ENCODE measurements at regions not wholly inside any gene's neighbourhood (a gene's known extent, or its start where the extent isn't known, plus 50 kb on each side); places are given as distances from the start of the nearest gene placed in this dataset.

DNA sequence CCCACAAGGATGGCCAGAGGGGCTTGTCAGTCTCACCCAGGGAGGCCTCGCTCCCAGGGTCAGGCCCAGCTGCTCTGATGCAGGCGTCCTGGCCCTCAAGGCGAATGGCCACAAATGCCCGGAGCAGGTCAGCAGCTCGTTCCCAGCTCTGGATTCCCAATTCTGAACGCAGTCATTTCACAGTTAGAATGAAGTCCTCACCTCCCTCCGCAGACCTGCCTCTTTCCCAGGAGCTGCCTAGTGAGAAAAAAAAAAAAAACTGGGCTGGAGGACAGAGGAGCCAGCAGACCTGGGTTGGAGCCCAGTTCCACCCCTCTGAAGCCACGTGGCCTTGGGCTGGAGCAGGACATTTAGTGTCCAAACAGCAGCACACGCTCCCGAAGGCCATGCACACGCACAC lies 62.2 kb upstream of the DIO3 start:
- Histone ChIP-seq H3K36me3 (ENCODE audit: control insufficient read depth in 2 of 2, extremely low read depth in 1 of 2, insufficient read depth in 1 of 2, low read length in 1 of 2) (no peaks in the 10 kb centered on the region), H3K4me3 (ENCODE audit: control insufficient read depth in 1 of 2, extremely low read depth in 1 of 2, low read length in 1 of 2) (no peak overlapping the region), H3K27me3 (replicated peaks in 1 of 2; ENCODE audit: control insufficient read depth in 2 of 2, extremely low read depth in 1 of 2, insufficient read depth in 2 of 2, low read length in 1 of 2) (peaks cover 0 to 59% of the 10 kb centered on the region in 2 experiments), H3K4me1 (ENCODE audit: control insufficient read depth in 1 of 2, extremely low read depth in 1 of 2, insufficient read depth in 2 of 2, low read length in 2 of 2) (no peaks in the 10 kb centered on the region), H3K27ac (ENCODE audit: low read length) (no peak overlapping the region), H3K9me3 (no peaks in the 10 kb centered on the region)
- ATAC-seq (replicated peaks in 1 of 4), result no peak
- Mint-ChIP-seq H3K4me3 (no peak overlapping the region), H3K4me1 (no peaks in the 10 kb centered on the region), H3K27me3 (peaks cover 28 to 61% of the 10 kb centered on the region in 2 donors), H3K36me3 (no peaks in the 10 kb centered on the region), H3K9me3 (no peaks in the 10 kb centered on the region), H3K27ac (no peak overlapping the region)
- 51% methylated on average over 6 of the region's 11 CpGs for WGBS (ENCODE audit: insufficient coverage)
- POLR2A ChIA-PET, result no interaction called here
- CTCF ChIA-PET, result no interaction called here
- peak in 1 of 35 experiments; percentile 5 for DNase-seq

GRCh38 chr14:101499513-101499912 lies 61.8 kb upstream of the DIO3 start:
- 97% methylated on average over 5 of the region's 10 CpGs for WGBS (ENCODE audit: insufficient coverage)
- ATAC-seq (replicated peaks in 1 of 4), result no peak
- no peak overlapping the region for H3K4me3 Mint-ChIP-seq

GRCh38 chr14:101500061-101500460 lies 61.2 kb upstream of the DIO3 start:
- ATAC-seq (replicated peaks in 1 of 4), result no peak
- POLR2A ChIA-PET, result no interaction called here

More at GRCh38 chr14:101499513-101499912, 61.8 kb upstream of the DIO3 start:
- no peak overlapping the region for H3K4me3 ChIP-seq (ENCODE audit: control insufficient read depth in 1 of 2, extremely low read depth in 1 of 2, low read length in 1 of 2)
- no peaks in the 10 kb centered on the region for H3K4me1 Mint-ChIP-seq
- peaks cover 0 to 59% of the 10 kb centered on the region in 2 experiments for H3K27me3 ChIP-seq (replicated peaks in 1 of 2; ENCODE audit: control insufficient read depth in 2 of 2, extremely low read depth in 1 of 2, insufficient read depth in 2 of 2, low read length in 1 of 2)
- POLR2A ChIA-PET, result no interaction called here
- H3K9me3 Mint-ChIP-seq, result no peaks in the 10 kb centered on the region
- H3K36me3 Mint-ChIP-seq, result no peaks in the 10 kb centered on the region
- H3K27ac ChIP-seq (ENCODE audit: low read length), result no peak overlapping the region
- no peaks in the 10 kb centered on the region for H3K36me3 ChIP-seq (ENCODE audit: control insufficient read depth in 2 of 2, extremely low read depth in 1 of 2, insufficient read depth in 1 of 2, low read length in 1 of 2)
- H3K27me3 Mint-ChIP-seq, result peaks cover 28 to 61% of the 10 kb centered on the region in 2 donors
- CTCF ChIA-PET, result no interaction called here
- DNase-seq, result no peak
- H3K4me1 ChIP-seq (ENCODE audit: control insufficient read depth in 1 of 2, extremely low read depth in 1 of 2, insufficient read depth in 2 of 2, low read length in 2 of 2), result no peaks in the 10 kb centered on the region
- no peak overlapping the region for H3K27ac Mint-ChIP-seq
- no peaks in the 10 kb centered on the region for H3K9me3 ChIP-seq

GRCh38 chr14:101500681-101501080 lies 60.6 kb upstream of the DIO3 start:
- ChIA-PET POLR2A (no interaction called here), CTCF (interaction anchor here in 1 of 2 donors (0.6 kb wide), 1 partner anchor 1086 kb away, joined by 3 read pairs; no protein-coding TSS in a partner anchor)
- H3K36me3 ChIP-seq (ENCODE audit: control insufficient read depth in 2 of 2, extremely low read depth in 1 of 2, insufficient read depth in 1 of 2, low read length in 1 of 2), result no peaks in the 10 kb centered on the region
- H3K27ac ChIP-seq (ENCODE audit: low read length), result no peak overlapping the region
- Mint-ChIP-seq H3K27ac (no peak overlapping the region), H3K27me3 (peaks cover 24 to 53% of the 10 kb centered on the region in 2 donors), H3K4me3 (no peak overlapping the region), H3K9me3 (no peaks in the 10 kb centered on the region), H3K4me1 (no peaks in the 10 kb centered on the region), H3K36me3 (no peaks in the 10 kb centered on the region)
- WGBS (ENCODE audit: insufficient coverage), result 62% methylated on average over 2 of the region's 4 CpGs
- H3K9me3 ChIP-seq, result no peaks in the 10 kb centered on the region
- H3K27me3 ChIP-seq (replicated peaks in 1 of 2; ENCODE audit: control insufficient read depth in 2 of 2, extremely low read depth in 1 of 2, insufficient read depth in 2 of 2, low read length in 1 of 2), result peaks cover 0 to 63% of the 10 kb centered on the region in 2 experiments
- H3K4me1 ChIP-seq (ENCODE audit: control insufficient read depth in 1 of 2, extremely low read depth in 1 of 2, insufficient read depth in 2 of 2, low read length in 2 of 2), result no peaks in the 10 kb centered on the region
- ATAC-seq (replicated peaks in 1 of 4) (no peak), DNase-seq (peak in 1 of 35 experiments; percentile 5)
- no peak overlapping the region for H3K4me3 ChIP-seq (ENCODE audit: control insufficient read depth in 1 of 2, extremely low read depth in 1 of 2, low read length in 1 of 2)

More at GRCh38 chr14:101500061-101500460, 61.2 kb upstream of the DIO3 start:
- H3K36me3 ChIP-seq (ENCODE audit: control insufficient read depth in 2 of 2, extremely low read depth in 1 of 2, insufficient read depth in 1 of 2, low read length in 1 of 2), result no peaks in the 10 kb centered on the region
- Mint-ChIP-seq H3K4me1 (no peaks in the 10 kb centered on the region), H3K27me3 (peaks cover 27 to 57% of the 10 kb centered on the region in 2 donors), H3K4me3 (no peak overlapping the region), H3K27ac (no peak overlapping the region), H3K36me3 (no peaks in the 10 kb centered on the region), H3K9me3 (no peaks in the 10 kb centered on the region)
- no peak overlapping the region for H3K4me3 ChIP-seq (ENCODE audit: control insufficient read depth in 1 of 2, extremely low read depth in 1 of 2, low read length in 1 of 2)
- H3K4me1 ChIP-seq (ENCODE audit: control insufficient read depth in 1 of 2, extremely low read depth in 1 of 2, insufficient read depth in 2 of 2, low read length in 2 of 2), result no peaks in the 10 kb centered on the region
- no peaks in the 10 kb centered on the region for H3K9me3 ChIP-seq
- WGBS (ENCODE audit: insufficient coverage), result 70% methylated on average over 2 of the region's 7 CpGs
- peaks cover 0 to 57% of the 10 kb centered on the region in 2 experiments for H3K27me3 ChIP-seq (replicated peaks in 1 of 2; ENCODE audit: control insufficient read depth in 2 of 2, extremely low read depth in 1 of 2, insufficient read depth in 2 of 2, low read length in 1 of 2)
- CTCF ChIA-PET, result interaction anchor here in 1 of 2 donors (0.6 kb wide), 1 partner anchor 1085 kb away, joined by 3 read pairs; no protein-coding TSS in a partner anchor
- no peak overlapping the region for H3K27ac ChIP-seq (ENCODE audit: low read length)
- DNase-seq, result peak in 1 of 35 experiments; percentile 5

GRCh38 chr14:101501341-101501740 lies 60.0 kb upstream of the DIO3 start:
- Mint-ChIP-seq H3K9me3 (no peaks in the 10 kb centered on the region), H3K4me1 (no peaks in the 10 kb centered on the region), H3K4me3 (no peak overlapping the region), H3K27ac (no peak overlapping the region), H3K27me3 (peaks cover 24 to 50% of the 10 kb centered on the region in 2 donors), H3K36me3 (no peaks in the 10 kb centered on the region)
- H3K9me3 ChIP-seq, result no peaks in the 10 kb centered on the region
- DNase-seq (peak in 1 of 35 experiments; percentile 4), ATAC-seq (replicated peaks in 1 of 4) (no peak)
- CTCF ChIA-PET, result no interaction called here
- H3K36me3 ChIP-seq (ENCODE audit: control insufficient read depth in 2 of 2, extremely low read depth in 1 of 2, insufficient read depth in 1 of 2, low read length in 1 of 2), result no peaks in the 10 kb centered on the region
- H3K27me3 ChIP-seq (replicated peaks in 1 of 2; ENCODE audit: control insufficient read depth in 2 of 2, extremely low read depth in 1 of 2, insufficient read depth in 2 of 2, low read length in 1 of 2), result peaks cover 0 to 63% of the 10 kb centered on the region in 2 experiments
- H3K4me3 ChIP-seq (ENCODE audit: control insufficient read depth in 1 of 2, extremely low read depth in 1 of 2, low read length in 1 of 2), result no peak overlapping the region
- WGBS (ENCODE audit: insufficient coverage), result 75% methylated on average over 11 of the region's 18 CpGs
- H3K27ac ChIP-seq (ENCODE audit: low read length), result no peak overlapping the region
- POLR2A ChIA-PET, result no interaction called here
- no peaks in the 10 kb centered on the region for H3K4me1 ChIP-seq (ENCODE audit: control insufficient read depth in 1 of 2, extremely low read depth in 1 of 2, insufficient read depth in 2 of 2, low read length in 2 of 2)

DNA sequence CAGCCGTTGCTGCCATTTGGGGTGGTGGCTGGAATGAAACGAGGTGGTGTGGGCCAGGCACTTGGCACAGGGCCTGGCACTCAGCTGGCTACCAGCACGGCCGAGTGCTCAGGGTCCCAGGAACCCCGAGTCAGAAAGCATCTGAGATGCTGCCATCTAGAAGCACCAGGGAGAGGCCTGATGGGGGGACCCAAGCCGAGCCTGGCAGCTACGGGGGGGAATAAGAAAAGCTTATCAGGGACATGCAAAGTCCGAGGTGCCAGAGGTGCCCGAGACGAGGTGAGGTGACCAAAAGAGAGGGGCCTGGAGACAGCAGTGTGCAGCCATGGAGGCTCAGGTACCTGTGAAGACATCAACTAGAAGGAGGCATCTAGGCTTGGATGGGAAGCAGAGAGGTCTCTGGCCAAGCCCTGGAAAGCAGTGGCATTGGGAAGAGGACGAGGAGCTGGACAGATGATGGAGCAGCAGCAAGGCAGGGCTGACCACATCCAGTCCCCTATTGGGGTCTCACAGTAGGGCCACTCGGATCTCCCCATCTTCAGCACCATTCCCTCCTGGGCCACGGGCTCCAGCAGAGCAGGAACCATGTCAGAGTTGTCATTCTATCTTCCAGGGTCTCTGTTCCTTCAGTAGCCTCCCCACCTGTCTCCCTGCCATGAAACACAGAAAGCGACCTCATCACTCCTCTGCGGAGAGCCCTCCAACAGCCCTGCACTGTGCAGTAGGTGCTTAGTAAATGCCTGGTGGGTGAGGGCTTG lies 59.3 kb upstream of the DIO3 start:
- no peaks in the 10 kb centered on the region for H3K36me3 ChIP-seq (ENCODE audit: control insufficient read depth in 2 of 2, extremely low read depth in 1 of 2, insufficient read depth in 1 of 2, low read length in 1 of 2)
- DNase-seq (peak in 2 of 35 experiments; percentile 1 to 8), ATAC-seq (replicated peaks in 1 of 4) (no peak)
- Mint-ChIP-seq H3K27me3 (peaks cover 21 to 47% of the 10 kb centered on the region in 2 donors), H3K4me1 (no peaks in the 10 kb centered on the region), H3K9me3 (no peaks in the 10 kb centered on the region), H3K4me3 (no peak overlapping the region), H3K27ac (no peak overlapping the region), H3K36me3 (no peaks in the 10 kb centered on the region)
- peaks cover 0 to 58% of the 10 kb centered on the region in 2 experiments for H3K27me3 ChIP-seq (replicated peaks in 1 of 2; ENCODE audit: control insufficient read depth in 2 of 2, extremely low read depth in 1 of 2, insufficient read depth in 2 of 2, low read length in 1 of 2)
- CTCF ChIA-PET, result no interaction called here
- H3K27ac ChIP-seq (ENCODE audit: low read length), result no peak overlapping the region
- no peaks in the 10 kb centered on the region for H3K4me1 ChIP-seq (ENCODE audit: control insufficient read depth in 1 of 2, extremely low read depth in 1 of 2, insufficient read depth in 2 of 2, low read length in 2 of 2)
- WGBS (ENCODE audit: insufficient coverage), result 45% methylated on average over 12 of the region's 15 CpGs
- POLR2A ChIA-PET, result no interaction called here
- H3K4me3 ChIP-seq (ENCODE audit: control insufficient read depth in 1 of 2, extremely low read depth in 1 of 2, low read length in 1 of 2), result no peak overlapping the region
- H3K9me3 ChIP-seq, result no peaks in the 10 kb centered on the region

All from T-cell (primary cell).